Chondrocyte (in vitro differentiated cells): ENCODE measurements at regions not wholly inside any gene's neighbourhood (a gene's known extent, or its start where the extent isn't known, plus 50 kb on each side); places are given as distances from the start of the nearest gene placed in this dataset.

Experiments
- DNase-seq: peaks from one replicate; pipeline ENCODE4 v3.0.0; 2021; ENCODE audit warnings: mixed read lengths, low spot score
- H3K27ac Mint-ChIP-seq: one replicate; pipeline ENCODE4 v1.8.0; 2021; ENCODE audit warnings: mild to moderate bottlenecking, moderate library complexity, mixed read lengths; ENCODE audit not compliant: unreplicated experiment
- H3K27me3 Mint-ChIP-seq: 2 replicates; pipeline ENCODE4 v1.8.0; 2021; ENCODE audit warnings: low read depth, mixed read lengths
- H3K36me3 Mint-ChIP-seq: 2 replicates; pipeline ENCODE4 v1.8.0; 2021; ENCODE audit warnings: low read depth, mixed read lengths
- H3K4me1 Mint-ChIP-seq: 2 replicates; pipeline ENCODE4 v1.8.0; 2021; ENCODE audit warnings: low read depth, mild to moderate bottlenecking, mixed read lengths
- H3K4me3 Mint-ChIP-seq: one replicate; pipeline ENCODE4 v1.8.0; 2021; ENCODE audit warnings: mild to moderate bottlenecking, moderate library complexity, mixed read lengths; ENCODE audit not compliant: unreplicated experiment
- H3K9me3 Mint-ChIP-seq: 2 replicates; pipeline ENCODE4 v1.8.0; 2021; ENCODE audit warnings: low read depth, mixed read lengths
- TF ChIP-seq, protein P1 (sequence below): fragments of 200-600 bp; sonication (generic); IDR thresholded peaks from 2 replicates; pipeline ENCODE4 v1.5.0; 2021; ENCODE audit warnings: antibody characterized with exemption, mild to moderate bottlenecking, moderate library complexity

DNA sequence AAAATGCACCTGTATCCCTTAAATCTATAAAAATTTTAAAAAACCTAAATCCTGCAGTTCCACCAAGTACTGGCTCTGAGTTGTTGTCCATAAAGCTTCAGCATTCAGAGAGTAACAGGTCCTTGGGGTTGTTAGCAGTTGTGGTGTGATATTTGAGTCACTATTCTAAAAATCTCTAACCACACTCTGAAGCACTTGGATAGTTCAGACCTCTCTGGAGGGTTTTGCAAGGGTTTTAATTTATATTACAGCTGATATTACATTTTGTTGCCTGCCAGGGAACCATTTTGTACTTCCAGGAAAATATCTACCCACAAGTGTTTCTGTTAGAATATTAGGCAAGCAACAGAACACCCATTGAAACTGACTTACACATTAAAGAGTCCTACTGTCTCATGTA, 255.6 kb downstream of the TBL1XR1 start:
- no peaks in the 10 kb centered on the region for H3K36me3 Mint-ChIP-seq
- no peaks in the 10 kb centered on the region for H3K27me3 Mint-ChIP-seq
- no peaks in the 10 kb centered on the region for H3K9me3 Mint-ChIP-seq
- TF ChIP-seq, protein P1, sequence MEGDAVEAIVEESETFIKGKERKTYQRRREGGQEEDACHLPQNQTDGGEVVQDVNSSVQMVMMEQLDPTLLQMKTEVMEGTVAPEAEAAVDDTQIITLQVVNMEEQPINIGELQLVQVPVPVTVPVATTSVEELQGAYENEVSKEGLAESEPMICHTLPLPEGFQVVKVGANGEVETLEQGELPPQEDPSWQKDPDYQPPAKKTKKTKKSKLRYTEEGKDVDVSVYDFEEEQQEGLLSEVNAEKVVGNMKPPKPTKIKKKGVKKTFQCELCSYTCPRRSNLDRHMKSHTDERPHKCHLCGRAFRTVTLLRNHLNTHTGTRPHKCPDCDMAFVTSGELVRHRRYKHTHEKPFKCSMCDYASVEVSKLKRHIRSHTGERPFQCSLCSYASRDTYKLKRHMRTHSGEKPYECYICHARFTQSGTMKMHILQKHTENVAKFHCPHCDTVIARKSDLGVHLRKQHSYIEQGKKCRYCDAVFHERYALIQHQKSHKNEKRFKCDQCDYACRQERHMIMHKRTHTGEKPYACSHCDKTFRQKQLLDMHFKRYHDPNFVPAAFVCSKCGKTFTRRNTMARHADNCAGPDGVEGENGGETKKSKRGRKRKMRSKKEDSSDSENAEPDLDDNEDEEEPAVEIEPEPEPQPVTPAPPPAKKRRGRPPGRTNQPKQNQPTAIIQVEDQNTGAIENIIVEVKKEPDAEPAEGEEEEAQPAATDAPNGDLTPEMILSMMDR: no peak
- H3K4me1 Mint-ChIP-seq: peaks cover 27% of the 10 kb centered on the region
- DNase-seq: no peak
- H3K27ac Mint-ChIP-seq: no peak overlapping the region
- H3K4me3 Mint-ChIP-seq: no peak overlapping the region

DNA sequence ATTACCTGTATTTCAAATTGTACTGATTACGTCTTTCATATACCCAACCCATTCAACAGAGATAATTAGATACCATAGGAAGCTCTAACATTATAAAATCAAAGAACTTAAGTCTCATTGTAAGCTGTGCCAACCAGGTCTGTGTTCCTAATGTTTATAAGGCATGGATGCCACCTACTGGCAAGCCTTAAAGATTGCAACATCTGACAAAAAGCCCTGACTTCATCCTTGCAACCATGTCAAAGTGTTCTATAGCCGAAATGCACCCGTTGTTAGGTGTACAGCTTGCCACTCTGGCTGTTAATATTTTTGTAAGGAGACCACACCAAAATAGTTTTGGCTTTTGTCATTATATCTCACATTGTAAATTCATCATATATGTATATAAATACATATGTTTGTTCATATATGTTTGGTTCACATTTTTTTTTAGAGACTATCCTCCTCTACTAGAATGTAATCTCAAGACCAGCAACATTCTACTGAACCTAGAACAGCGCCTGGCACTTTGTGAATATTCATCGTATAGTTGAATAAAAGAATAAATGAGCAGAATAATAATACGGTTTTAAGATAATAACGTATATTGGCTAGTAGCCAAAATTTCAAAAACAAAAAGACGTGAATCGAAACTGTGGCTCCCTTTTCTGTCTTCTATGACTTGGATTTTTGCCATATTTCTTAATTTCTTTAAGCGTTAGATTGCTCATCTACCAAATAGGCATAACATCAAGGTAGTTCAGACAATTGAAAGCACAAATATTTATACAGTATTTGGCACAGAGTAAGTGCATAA, 258.1 kb downstream of the TBL1XR1 start:
- TF ChIP-seq, protein P1: peak; percentile 96
- no peak for DNase-seq
- Mint-ChIP-seq H3K4me1 (peaks cover 36% of the 10 kb centered on the region), H3K27ac (no peak overlapping the region), H3K9me3 (peaks cover 6% of the 10 kb centered on the region), H3K27me3 (no peaks in the 10 kb centered on the region), H3K36me3 (peaks cover 5% of the 10 kb centered on the region), H3K4me3 (no peak overlapping the region)

DNA sequence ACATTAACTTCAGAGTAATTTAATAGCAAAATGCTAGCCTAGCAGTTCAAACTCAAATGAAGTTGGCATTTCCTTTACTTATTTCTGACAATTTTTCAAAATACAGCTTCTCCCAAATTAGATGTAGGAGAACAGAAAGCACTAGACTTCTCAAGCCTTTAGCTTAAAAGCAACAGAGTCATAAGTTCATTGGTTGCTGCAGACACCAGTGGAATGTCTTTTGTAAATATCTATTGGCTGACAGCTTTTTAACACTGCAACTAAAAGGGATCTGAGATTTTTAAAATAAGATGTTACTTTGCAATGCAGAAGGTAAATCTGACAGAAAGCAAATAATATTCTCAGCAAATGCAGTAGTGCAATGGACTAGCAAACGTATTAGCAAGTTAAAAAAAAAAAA, 259.3 kb downstream of the TBL1XR1 start:
- no peak for DNase-seq
- TF ChIP-seq, protein P1: no peak
- H3K36me3 Mint-ChIP-seq: peaks cover 5% of the 10 kb centered on the region
- no peak overlapping the region for H3K4me3 Mint-ChIP-seq
- peaks cover 36% of the 10 kb centered on the region for H3K4me1 Mint-ChIP-seq
- H3K27ac Mint-ChIP-seq: no peak overlapping the region
- H3K27me3 Mint-ChIP-seq: no peaks in the 10 kb centered on the region
- H3K9me3 Mint-ChIP-seq: peaks cover 6% of the 10 kb centered on the region

DNA sequence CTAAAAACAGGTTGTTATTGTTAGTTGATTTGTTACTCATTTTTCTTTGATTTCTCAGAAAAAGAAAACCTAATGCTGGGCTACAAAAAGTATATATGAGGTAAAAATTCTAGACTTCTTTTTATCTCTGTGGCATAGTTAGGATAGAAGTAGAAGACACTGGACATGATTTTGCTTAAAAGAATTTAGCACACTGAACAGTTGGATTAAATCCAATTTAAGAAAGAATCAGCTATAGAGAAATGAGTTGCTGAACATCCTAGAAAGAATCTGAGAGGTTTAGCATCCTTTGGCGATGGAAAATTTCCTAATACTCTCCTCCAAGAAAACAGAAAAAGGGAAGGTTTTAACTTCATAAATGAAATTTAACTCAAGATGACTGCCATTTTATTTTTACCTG, 259.7 kb downstream of the TBL1XR1 start:
- Mint-ChIP-seq H3K27ac (peak overlapping the region; percentile 18), H3K27me3 (no peaks in the 10 kb centered on the region), H3K4me3 (no peak overlapping the region), H3K9me3 (peaks cover 6% of the 10 kb centered on the region), H3K36me3 (peaks cover 5% of the 10 kb centered on the region), H3K4me1 (peaks cover 36% of the 10 kb centered on the region)
- TF ChIP-seq, protein P1: no peak
- DNase-seq: no peak

DNA sequence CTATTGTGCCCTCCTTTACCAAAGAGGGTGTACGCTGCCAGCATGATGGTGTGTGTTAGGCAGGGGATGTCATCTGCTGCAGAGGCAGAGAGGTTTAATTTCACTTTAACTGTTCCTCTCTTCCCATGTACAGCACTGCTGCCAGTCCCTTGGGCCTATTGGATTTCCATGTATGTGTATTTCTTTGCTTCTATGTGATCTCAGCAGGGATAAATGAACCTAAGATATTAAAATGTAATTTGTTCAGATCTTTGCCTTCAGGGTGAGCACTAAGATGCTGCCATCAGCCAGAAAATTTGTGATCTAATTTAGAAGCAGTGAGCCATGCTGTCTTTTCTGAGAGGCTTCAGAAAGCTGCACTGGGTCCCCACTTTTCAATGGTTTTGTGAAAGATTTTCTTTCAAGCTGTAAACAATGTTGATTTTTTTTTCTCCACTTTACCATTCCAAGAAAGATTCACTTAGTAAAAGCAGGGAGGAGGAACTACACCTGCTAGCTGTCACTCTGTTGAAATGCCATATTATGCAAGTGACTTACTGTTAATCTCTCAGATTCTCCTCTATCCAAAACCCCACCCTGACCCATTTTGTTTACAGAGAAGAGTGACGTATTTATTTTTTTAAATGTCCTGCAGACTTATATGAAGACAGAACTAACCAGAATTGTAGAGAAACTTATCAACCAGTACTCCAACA, 261.9 kb downstream of the TBL1XR1 start:
- Mint-ChIP-seq H3K27ac (no peak overlapping the region), H3K27me3 (no peaks in the 10 kb centered on the region), H3K9me3 (peaks cover 6% of the 10 kb centered on the region), H3K36me3 (peaks cover 5% of the 10 kb centered on the region), H3K4me3 (no peak overlapping the region), H3K4me1 (peaks cover 30% of the 10 kb centered on the region)
- DNase-seq: no peak
- TF ChIP-seq, protein P1: no peak
